D721Med (cell line): ENCODE measurements at regions not wholly inside any gene's neighbourhood (a gene's known extent, or its start where the extent isn't known, plus 50 kb on each side); places are given as distances from the start of the nearest gene placed in this dataset.
A peak's percentile ranks its signal among the peaks of the same experiment; 100 is the strongest.

ENCODE experiments used
- DNase-seq: peaks from one replicate; pipeline ENCODE4 v3.0.0; 2011; ENCODE audit warnings: low spot score; ENCODE audit not compliant: insufficient read length
- FAIRE-seq: peaks from 2 replicates; lab custom pipeline; 2011; peaks lifted over from hg19 to GRCh38; lab: Jason Lieb, UNC
- TF ChIP-seq, protein P1 (sequence below): IDR thresholded peaks from 2 replicates; pipeline ENCODE4 v1.5.1; 2012; ENCODE audit warnings: mild to moderate bottlenecking, control low read depth; ENCODE audit not compliant: insufficient read depth; ENCODE audit errors: missing control alignments

DNA sequence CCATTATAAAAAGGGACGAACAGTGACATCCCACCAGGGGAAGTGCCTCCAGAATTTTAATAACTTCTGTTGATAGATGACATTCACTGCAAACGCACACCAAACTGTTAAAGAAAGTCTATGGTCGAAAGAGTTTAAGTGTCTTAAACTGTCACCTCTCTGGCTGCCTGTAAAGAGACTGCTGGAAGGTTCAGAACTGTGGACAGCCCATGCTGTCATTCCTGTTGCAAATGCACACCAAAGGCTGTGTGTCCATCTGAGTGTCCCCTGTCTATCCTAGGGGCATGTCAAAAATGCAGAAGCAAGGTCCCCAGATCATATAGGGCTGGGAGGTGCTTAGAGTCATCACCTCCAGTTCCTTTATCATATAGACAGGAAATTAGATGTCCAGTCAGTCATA, 171.8 kb downstream of the CYRIA start:
- TF ChIP-seq, protein P1, sequence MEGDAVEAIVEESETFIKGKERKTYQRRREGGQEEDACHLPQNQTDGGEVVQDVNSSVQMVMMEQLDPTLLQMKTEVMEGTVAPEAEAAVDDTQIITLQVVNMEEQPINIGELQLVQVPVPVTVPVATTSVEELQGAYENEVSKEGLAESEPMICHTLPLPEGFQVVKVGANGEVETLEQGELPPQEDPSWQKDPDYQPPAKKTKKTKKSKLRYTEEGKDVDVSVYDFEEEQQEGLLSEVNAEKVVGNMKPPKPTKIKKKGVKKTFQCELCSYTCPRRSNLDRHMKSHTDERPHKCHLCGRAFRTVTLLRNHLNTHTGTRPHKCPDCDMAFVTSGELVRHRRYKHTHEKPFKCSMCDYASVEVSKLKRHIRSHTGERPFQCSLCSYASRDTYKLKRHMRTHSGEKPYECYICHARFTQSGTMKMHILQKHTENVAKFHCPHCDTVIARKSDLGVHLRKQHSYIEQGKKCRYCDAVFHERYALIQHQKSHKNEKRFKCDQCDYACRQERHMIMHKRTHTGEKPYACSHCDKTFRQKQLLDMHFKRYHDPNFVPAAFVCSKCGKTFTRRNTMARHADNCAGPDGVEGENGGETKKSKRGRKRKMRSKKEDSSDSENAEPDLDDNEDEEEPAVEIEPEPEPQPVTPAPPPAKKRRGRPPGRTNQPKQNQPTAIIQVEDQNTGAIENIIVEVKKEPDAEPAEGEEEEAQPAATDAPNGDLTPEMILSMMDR: no peak
- DNase-seq: no peak
- FAIRE-seq: no peak

DNA sequence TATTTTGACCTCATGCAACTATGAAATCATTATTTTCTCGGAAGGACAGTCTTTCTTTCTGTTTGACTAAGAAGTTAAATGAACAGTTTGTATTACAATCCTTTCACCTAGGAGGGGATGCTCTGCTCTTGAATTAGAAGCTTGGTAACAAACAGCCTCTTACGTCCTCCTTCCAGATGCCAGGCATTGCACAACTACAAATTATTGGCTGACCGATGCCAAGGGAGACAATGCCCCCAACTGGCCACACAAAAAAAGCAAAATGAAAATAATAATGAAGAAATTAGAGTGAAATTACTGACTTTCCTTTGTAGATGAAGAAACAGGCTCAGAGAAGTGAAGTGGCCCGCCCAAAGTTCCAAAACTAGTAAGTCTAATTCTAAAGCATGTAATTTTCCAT, 177.9 kb downstream of the CYRIA start:
- DNase-seq: no peak
- TF ChIP-seq, protein P1: peak; percentile 76
- no peak for FAIRE-seq

DNA sequence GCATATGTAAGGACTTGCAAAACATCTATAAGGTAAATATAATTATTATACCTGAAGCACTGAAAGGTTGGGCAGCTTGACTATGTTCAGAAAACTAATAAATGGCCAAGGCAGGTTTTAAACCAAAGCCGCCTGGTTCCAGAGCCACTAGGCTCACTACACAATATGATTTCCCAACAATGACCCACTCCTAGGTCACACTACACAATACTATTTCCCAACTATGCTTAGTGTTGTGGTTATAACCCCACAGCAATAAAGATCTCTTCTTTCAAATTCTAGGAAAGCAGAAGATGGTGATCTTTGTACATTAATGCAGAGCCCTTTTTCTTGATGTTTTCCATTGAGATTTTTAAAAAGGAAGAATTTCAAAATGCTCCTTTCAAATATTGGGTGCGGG, 180.4 kb downstream of the CYRIA start:
- DNase-seq (no peak), FAIRE-seq (no peak)
- TF ChIP-seq, protein P1: no peak

DNA sequence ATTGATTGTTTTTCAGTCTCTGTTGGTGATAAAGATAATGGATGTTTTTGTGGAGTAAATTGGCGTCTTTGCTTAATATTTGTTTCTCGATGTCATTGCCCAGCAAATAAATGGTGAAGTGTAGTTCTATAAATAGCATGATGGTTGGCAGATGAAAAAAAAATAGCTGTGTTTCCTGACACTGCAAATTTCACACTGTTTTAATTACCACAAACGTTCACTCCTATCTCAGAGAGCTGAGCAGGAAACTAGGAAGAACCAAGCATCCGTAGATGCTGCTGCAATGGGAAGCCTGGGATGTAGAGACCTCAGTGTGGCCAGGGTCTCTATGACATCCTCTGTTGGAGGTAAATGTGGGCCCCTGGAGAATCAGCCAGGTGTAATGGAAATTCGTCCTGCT, 183.2 kb downstream of the CYRIA start:
- FAIRE-seq (no peak), DNase-seq (no peak)
- TF ChIP-seq, protein P1: no peak

DNA sequence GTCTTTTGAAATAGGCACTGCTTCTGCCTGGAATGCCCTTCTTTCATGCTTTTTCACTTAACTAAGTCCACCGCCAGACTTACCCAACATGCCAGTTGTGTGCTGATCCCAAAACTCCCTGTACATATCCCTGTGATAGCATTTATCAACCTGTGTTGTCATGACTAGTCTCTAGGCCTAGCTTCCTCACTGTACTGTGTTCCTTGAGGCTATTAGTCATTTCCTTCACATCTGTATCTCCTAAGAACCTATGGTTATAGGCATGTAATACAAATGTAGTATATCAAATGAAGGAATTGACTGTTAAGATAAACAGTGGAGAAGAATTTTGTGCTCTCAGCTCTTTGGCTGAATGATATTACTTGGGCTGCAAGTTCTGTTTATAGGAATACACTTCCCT, 184.3 kb downstream of the CYRIA start:
- DNase-seq (no peak), FAIRE-seq (no peak)
- TF ChIP-seq, protein P1: no peak

DNA sequence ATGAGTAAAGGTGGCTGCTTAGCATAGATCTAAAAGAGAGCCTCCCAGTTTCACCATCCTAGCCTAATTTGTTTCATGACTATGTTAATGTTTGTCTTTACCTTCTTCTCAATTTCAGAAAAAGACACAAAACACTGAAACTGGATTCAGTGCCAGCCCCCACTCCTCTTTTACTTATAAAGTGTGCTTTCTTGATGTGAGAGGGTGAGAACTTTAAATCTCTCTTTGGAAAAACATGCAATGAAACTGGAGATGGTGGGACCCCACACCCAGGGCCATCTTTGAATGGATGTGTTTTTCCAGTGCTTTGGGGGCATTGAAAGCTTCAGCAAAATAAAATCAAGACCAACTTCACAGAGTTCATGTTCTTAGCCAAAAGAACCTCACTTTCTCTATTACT, 185.9 kb downstream of the CYRIA start:
- no peak for FAIRE-seq

DNA sequence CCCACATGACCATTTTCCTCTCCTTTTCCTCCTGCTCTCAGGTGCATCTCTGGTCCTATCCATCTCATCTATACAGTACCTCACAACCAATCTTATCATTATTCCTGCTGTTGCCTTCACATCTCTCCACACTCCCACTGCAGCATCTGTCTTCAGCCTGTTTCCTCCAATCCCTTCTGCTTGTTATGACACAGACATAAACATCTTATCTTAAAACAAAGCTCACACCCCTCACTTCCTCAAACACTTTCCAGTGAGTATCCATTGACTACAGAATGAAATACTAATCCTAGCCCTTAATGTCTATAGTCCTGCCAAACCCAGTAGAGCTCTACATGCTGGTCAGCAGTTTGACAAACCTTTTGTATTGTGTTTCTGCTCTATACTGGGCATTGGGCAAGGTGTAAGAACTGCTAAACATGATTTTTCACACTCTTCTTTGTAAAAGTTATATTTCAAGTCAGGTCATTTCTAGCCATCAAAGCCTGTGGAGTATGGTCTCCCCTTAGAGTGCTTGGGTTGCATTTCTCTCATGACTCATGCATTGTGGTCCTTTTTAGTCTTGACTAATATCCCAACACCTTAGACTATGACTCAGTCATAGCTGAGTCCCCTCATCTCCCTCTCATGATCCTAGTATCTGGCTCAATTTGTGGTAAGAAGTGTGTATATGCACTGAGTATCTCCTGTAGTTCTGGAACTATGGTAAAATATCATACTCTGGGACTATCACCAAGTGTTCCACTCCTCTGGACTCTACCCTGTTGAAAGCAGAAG, 187.0 kb downstream of the CYRIA start:
- no peak for DNase-seq
- TF ChIP-seq, protein P1: no peak
- no peak for FAIRE-seq

More for the DNA sequence above, 185.9 kb downstream of the CYRIA start:
- TF ChIP-seq, protein P1: no peak
- no peak for DNase-seq
